GM20000 (cell line): ENCODE measurements at regions not wholly inside any gene's neighbourhood (a gene's known extent, or its start where the extent isn't known, plus 50 kb on each side); places are given as distances from the start of the nearest gene placed in this dataset.

Experiments
- DNase-seq: peaks from one replicate; pipeline ENCODE4 v3.0.0; 2012; ENCODE audit warnings: low spot score
- TF ChIP-seq, protein P1 (sequence below): IDR thresholded peaks from 2 replicates; pipeline ENCODE4 v1.5.1; 2012; ENCODE audit warnings: mild to moderate bottlenecking, control low read depth; ENCODE audit errors: extremely low read depth, missing control alignments

DNA sequence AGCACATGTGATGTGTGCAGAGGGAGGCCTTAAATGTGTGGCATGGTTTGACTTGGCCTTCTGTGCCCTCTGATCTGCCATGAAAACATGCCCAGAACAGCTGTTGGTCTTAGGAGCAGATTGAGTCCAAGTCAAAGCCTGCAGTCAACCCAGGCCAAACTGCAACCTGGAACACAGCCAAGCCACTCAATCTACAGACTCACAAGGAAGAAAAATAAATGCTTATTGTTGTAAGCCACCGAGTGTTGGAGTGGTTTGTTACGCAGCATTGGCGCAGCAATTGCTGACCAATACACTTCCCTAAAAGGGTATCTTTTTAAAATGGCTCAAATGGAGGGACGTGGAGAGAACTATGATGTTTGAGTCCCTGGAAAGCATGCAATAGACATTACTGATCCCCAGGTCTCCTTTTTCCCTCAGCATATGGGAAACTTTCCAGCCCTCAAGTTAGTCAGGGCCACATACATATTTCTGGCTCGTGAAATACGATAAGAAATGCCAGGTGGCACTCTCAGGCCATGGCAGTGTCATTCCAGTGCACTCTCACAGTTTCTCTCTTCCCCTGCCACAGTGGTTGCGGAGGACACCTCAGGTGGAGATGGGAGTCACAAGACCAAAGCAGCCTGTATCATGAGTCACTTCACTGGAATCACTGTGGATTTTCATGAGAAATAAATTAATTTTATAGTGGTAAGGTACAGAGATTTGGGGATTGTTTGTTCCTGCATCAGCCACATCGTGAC is 168.0 kb upstream of the ZNF618 start:
- DNase-seq, result no peak
- TF ChIP-seq, protein P1, sequence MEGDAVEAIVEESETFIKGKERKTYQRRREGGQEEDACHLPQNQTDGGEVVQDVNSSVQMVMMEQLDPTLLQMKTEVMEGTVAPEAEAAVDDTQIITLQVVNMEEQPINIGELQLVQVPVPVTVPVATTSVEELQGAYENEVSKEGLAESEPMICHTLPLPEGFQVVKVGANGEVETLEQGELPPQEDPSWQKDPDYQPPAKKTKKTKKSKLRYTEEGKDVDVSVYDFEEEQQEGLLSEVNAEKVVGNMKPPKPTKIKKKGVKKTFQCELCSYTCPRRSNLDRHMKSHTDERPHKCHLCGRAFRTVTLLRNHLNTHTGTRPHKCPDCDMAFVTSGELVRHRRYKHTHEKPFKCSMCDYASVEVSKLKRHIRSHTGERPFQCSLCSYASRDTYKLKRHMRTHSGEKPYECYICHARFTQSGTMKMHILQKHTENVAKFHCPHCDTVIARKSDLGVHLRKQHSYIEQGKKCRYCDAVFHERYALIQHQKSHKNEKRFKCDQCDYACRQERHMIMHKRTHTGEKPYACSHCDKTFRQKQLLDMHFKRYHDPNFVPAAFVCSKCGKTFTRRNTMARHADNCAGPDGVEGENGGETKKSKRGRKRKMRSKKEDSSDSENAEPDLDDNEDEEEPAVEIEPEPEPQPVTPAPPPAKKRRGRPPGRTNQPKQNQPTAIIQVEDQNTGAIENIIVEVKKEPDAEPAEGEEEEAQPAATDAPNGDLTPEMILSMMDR, result no peak

- TF ChIP-seq, protein P1, result no peak
- DNase-seq, result no peak
Measured at GRCh38 chr9:113708821-113709713, 167.0 kb upstream of the ZNF618 start.

- DNase-seq, result no peak
- TF ChIP-seq, protein P1, result no peak
Measured at GRCh38 chr9:113709721-113710120, 166.4 kb upstream of the ZNF618 start.

GRCh38 chr9:113711251-113711650 is 164.9 kb upstream of the ZNF618 start:
- DNase-seq, result no peak

DNA sequence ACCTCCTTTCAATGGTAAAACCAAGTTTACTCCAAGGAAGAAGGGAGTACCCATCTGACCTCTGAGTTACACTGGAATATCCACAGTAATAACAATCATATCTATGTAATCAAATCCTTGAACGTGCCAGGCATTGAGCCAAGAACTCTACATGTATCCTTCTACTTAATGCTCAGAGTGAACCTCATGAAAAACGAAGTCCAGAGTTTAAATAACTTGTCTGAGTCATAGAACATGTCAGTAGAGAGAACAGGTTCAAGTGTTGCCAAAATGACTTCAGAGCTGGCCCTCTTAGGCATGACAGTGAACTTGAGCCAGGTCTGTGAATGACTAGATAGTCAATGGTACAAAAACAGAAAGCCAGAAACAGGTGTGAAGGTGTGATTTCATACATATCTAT is 164.1 kb upstream of the ZNF618 start:
- no peak for DNase-seq
- TF ChIP-seq, protein P1, result no peak

More at GRCh38 chr9:113711251-113711650, 164.9 kb upstream of the ZNF618 start:
- TF ChIP-seq, protein P1, result no peak

- no peak for DNase-seq
Measured at GRCh38 chr9:113715086-113715485, 161.0 kb upstream of the ZNF618 start.

More at GRCh38 chr9:113715086-113715485, 161.0 kb upstream of the ZNF618 start:
- TF ChIP-seq, protein P1, result no peak
